H1 (cell line): ENCODE measurements at regions not wholly inside any gene's neighbourhood (a gene's known extent, or its start where the extent isn't known, plus 50 kb on each side); places are given as distances from the start of the nearest gene placed in this dataset.

Source experiments
- ATF2 ChIP-seq: IDR thresholded peaks from 2 replicates; pipeline ENCODE4 v1.6.1; 2012; ENCODE audit warnings: low read length, inconsistent platforms
- EGR1 ChIP-seq: IDR thresholded peaks from 2 replicates; pipeline ENCODE4 v1.6.1; 2011; ENCODE audit warnings: low read depth, low read length, borderline replicate concordance
- EZH2 ChIP-seq: fragments of 200-600 bp; sonication (generic); IDR thresholded peaks from 2 replicates; pipeline ENCODE4 v1.7.1; 2012; ENCODE audit warnings: low read depth, mild to moderate bottlenecking, moderate library complexity, low read length, inconsistent platforms; ENCODE audit not compliant: severe bottlenecking
- KDM5A ChIP-seq: fragments of 200-600 bp; IDR thresholded peaks from 2 replicates; pipeline ENCODE4 v1.7.1; 2012; ENCODE audit warnings: mild to moderate bottlenecking, low read length, inconsistent platforms, mixed read lengths
- RAD21 ChIP-seq, 2 experiments: IDR thresholded peaks in 1 of 2; conservative IDR thresholded peaks in 1 of 2; 2 replicates each; pipeline ENCODE4 v1.6.1; 2011; ENCODE audit warnings: low read depth in 2 of 2, low read length in 2 of 2, improper control_type of control experiment in 1 of 2, inconsistent platforms in 1 of 2, mild to moderate bottlenecking in 1 of 2, moderate library complexity in 1 of 2
- SIX5 ChIP-seq: IDR thresholded peaks from 2 replicates; pipeline ENCODE4 v1.6.1; 2011; ENCODE audit warnings: mild to moderate bottlenecking, low read depth, low read length
- YY1 ChIP-seq: IDR thresholded peaks from 2 replicates; pipeline ENCODE4 v1.6.1; 2011; ENCODE audit warnings: low read depth, mild to moderate bottlenecking, low read length
- ZNF274 ChIP-seq: IDR thresholded peaks from 2 replicates; pipeline ENCODE4 v1.7.0; 2012; ENCODE audit warnings: low read length, borderline replicate concordance; ENCODE audit errors: extremely low read depth

DNA sequence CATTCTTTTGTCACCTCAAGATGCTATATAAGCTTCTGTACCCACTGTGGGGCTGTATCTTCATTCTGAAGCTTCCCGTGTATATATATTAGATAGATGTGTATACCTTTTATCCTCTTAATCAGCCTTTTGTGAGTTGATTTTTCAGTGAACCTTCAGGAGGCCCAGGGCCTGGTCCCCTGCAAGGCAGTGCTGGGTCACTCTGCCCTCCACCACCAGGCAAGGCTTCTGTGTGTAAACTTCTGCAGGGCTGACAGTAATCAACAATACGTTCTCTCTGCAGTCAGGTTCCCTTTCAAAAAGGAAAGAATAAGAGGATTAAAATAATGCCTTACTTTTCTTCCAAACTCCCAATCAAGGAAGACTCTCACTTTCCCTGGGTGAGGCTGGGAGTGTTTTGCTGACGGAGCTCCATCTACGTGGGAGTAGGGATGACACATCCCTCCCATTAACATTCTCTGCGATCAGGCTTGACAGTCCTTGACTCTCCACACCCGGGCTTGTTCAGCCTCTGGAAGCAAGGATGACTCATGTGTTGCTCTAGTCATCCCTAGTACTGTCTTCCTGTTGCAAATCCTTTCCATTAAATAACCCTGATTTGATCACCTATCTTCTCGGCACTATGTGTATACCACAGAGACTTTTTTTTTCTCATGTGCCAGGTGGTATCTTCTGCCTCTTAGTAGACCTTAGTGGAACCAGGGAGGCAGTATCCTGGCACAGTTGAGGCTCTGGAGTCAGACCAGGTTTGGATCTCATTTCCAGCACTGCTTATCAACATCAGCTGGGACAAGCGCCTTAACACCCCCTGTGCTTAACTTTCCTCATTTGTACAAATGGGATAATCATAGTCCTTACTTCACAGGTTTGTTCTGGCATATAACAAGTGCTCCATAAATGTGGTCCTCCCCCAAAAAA is 70.3 kb upstream of the KCNK1 start (continued):
- TF ChIP-seq ATF2 (no peak), YY1 (no peak), KDM5A (no peak), SIX5 (no peak), EGR1 (no peak), ZNF274 (no peak), RAD21 (IDR thresholded peaks at IDR 0.05 in 1 of 2, conservative IDR thresholded peaks at IDR 0.05 in 1 of 2; ENCODE audit: low read depth in 2 of 2, low read length in 2 of 2) (no peak), EZH2 (no peak)
